SH-SY5Y (cell line): ENCODE measurements at regions not wholly inside any gene's neighbourhood (a gene's known extent, or its start where the extent isn't known, plus 50 kb on each side); places are given as distances from the start of the nearest gene placed in this dataset.

Experiments
- GATA2 ChIP-seq: IDR thresholded peaks from 2 replicates; pipeline ENCODE4 v1.6.1; 2011; ENCODE audit warnings: mild to moderate bottlenecking, low read depth, low read length
- GATA3 ChIP-seq: IDR thresholded peaks from 2 replicates; pipeline ENCODE4 v1.6.1; 2011; ENCODE audit warnings: low read depth, mild to moderate bottlenecking, low read length, moderate library complexity

GRCh38 chr2:145124085-145124484 lies 604.2 kb upstream of the ZEB2 start:
- no peak for TF ChIP-seq GATA3
- no peak for TF ChIP-seq GATA2
